CD8-positive, alpha-beta memory T cell (primary cell): ENCODE measurements at regions not wholly inside any gene's neighbourhood (a gene's known extent, or its start where the extent isn't known, plus 50 kb on each side); places are given as distances from the start of the nearest gene placed in this dataset.

Experiments
- CTCF ChIA-PET: fragments of 350-600 bp; sonication (Branson Sonifier 250); formaldehyde crosslinking; loops from one replicate; lab custom pipeline; 2021; ENCODE audit warnings: antibody characterized with exemption; lab: Charles Lee
- POLR2A ChIA-PET: fragments of 350-600 bp; sonication (Branson Sonifier 250); formaldehyde crosslinking; loops from one replicate; lab custom pipeline; 2021; ENCODE audit warnings: antibody characterized with exemption; lab: Charles Lee
- DNase-seq, 5 donors: peaks; one replicate each; pipeline versions ENCODE4 v3.0.0 to v3.0.0-alpha.2; 2020 to 2022; ENCODE audit warnings: mixed read lengths in 1 of 5
- H3K27ac ChIP-seq: one replicate; pipeline ENCODE4 v1.7.0; 2013; ENCODE audit warnings: low read depth, mild to moderate bottlenecking, low read length, moderate library complexity
- H3K27me3 ChIP-seq: 2 replicates; pipeline ENCODE4 v1.7.0; 2013; ENCODE audit warnings: low read length, mild to moderate bottlenecking; ENCODE audit not compliant: insufficient read depth, poor library complexity, severe bottlenecking
- H3K36me3 ChIP-seq: 2 replicates; pipeline ENCODE4 v1.7.0; 2013; ENCODE audit warnings: mild to moderate bottlenecking, low read length, moderate library complexity; ENCODE audit not compliant: insufficient read depth
- H3K4me1 ChIP-seq: 2 replicates; pipeline ENCODE4 v1.7.0; 2013; ENCODE audit warnings: mild to moderate bottlenecking, low read length, moderate library complexity; ENCODE audit not compliant: insufficient read depth
- H3K4me3 ChIP-seq: 2 replicates; pipeline ENCODE4 v1.7.0; 2013; ENCODE audit warnings: mild to moderate bottlenecking, low read length
- H3K9me3 ChIP-seq: 2 replicates; pipeline ENCODE4 v1.7.0; 2013; ENCODE audit warnings: mild to moderate bottlenecking, low read length
- H3K27ac Mint-ChIP-seq, 8 donors: one replicate each; pipeline ENCODE4 v1.8.0; 2020 to 2021; ENCODE audit warnings: mixed read lengths in 8 of 8, mild to moderate bottlenecking in 6 of 8, inconsistent platforms in 3 of 8, moderate library complexity in 3 of 8
- H3K27me3 Mint-ChIP-seq, 2 donors: one replicate each; pipeline ENCODE4 v1.8.0; 2020 to 2021; ENCODE audit warnings: mixed read lengths in 2 of 2, mild to moderate bottlenecking in 1 of 2, moderate library complexity in 1 of 2
- H3K36me3 Mint-ChIP-seq, 3 donors: one replicate each; pipeline ENCODE4 v1.8.0; 2020 to 2021; ENCODE audit warnings: mixed read lengths in 3 of 3, inconsistent platforms in 1 of 3, mild to moderate bottlenecking in 1 of 3
- H3K4me1 Mint-ChIP-seq, 3 donors: one replicate each; pipeline ENCODE4 v1.8.0; 2020 to 2021; ENCODE audit warnings: mixed read lengths in 3 of 3, inconsistent platforms in 1 of 3, mild to moderate bottlenecking in 1 of 3
- H3K4me3 Mint-ChIP-seq, 7 donors: one replicate each; pipeline ENCODE4 v1.8.0; 2020 to 2021; ENCODE audit warnings: mixed read lengths in 7 of 7, mild to moderate bottlenecking in 6 of 7, moderate library complexity in 4 of 7, inconsistent platforms in 2 of 7
- H3K9me3 Mint-ChIP-seq, 5 donors: one replicate each; pipeline ENCODE4 v1.8.0; 2020 to 2022; ENCODE audit warnings: mixed read lengths in 5 of 5, mild to moderate bottlenecking in 3 of 5, moderate library complexity in 2 of 5, inconsistent platforms in 1 of 5

GRCh38 chr2:41881249-41881648 is 166.6 kb upstream of the PKDCC start:
- POLR2A ChIA-PET = interaction anchor here (0.6 kb wide), 1 partner anchor 11 kb away, joined by 3 read pairs; no protein-coding TSS in a partner anchor
- H3K4me3 Mint-ChIP-seq = no peak overlapping the region

GRCh38 chr2:41884718-41885117 is 163.1 kb upstream of the PKDCC start:
- POLR2A ChIA-PET = no interaction called here
- CTCF ChIA-PET = interaction anchor here (0.8 kb wide), 1 partner anchor 805 kb away, joined by 3 read pairs; no protein-coding TSS in a partner anchor
- Histone ChIP-seq H3K36me3 (no peaks in the 10 kb centered on the region), H3K4me3 (no peak overlapping the region), H3K27me3 (no peaks in the 10 kb centered on the region), H3K4me1 (no peaks in the 10 kb centered on the region), H3K27ac (no peak overlapping the region), H3K9me3 (no peaks in the 10 kb centered on the region)
- peak overlapping the region in 4 of 7 donors; percentile 13 to 67 (median 32) for H3K4me3 Mint-ChIP-seq
- H3K4me1 Mint-ChIP-seq = peaks cover 7 to 25% (median 19%) of the 10 kb centered on the region in 3 donors
- peak overlapping the region in 5 of 8 donors; percentile 44 to 84 (median 69) for H3K27ac Mint-ChIP-seq
- H3K9me3 Mint-ChIP-seq = peaks cover 0 to 2% (median 0%) of the 10 kb centered on the region in 5 donors
- DNase-seq = peak in 1 of 5 donors; percentile 38
- peaks cover 12 to 23% of the 10 kb centered on the region in 2 donors for H3K27me3 Mint-ChIP-seq
- H3K36me3 Mint-ChIP-seq = peaks cover 0 to 18% (median 0%) of the 10 kb centered on the region in 3 donors

More at GRCh38 chr2:41881249-41881648, 166.6 kb upstream of the PKDCC start:
- Mint-ChIP-seq H3K27ac (peak overlapping the region in 1 of 8 donors; percentile 15), H3K9me3 (peaks cover 0 to 2% (median 0%) of the 10 kb centered on the region in 5 donors), H3K4me1 (peaks cover 16 to 34% (median 29%) of the 10 kb centered on the region in 3 donors), H3K36me3 (peaks cover 0 to 16% (median 0%) of the 10 kb centered on the region in 3 donors), H3K27me3 (peaks cover 9 to 11% of the 10 kb centered on the region in 2 donors)
- no peak for DNase-seq
- Histone ChIP-seq H3K27me3 (no peaks in the 10 kb centered on the region), H3K4me1 (no peaks in the 10 kb centered on the region), H3K4me3 (no peak overlapping the region), H3K27ac (no peak overlapping the region), H3K9me3 (no peaks in the 10 kb centered on the region), H3K36me3 (no peaks in the 10 kb centered on the region)
- CTCF ChIA-PET = interaction anchor here (3.8 kb wide), 1 partner anchor 12 kb away, joined by 26 read pairs; no protein-coding TSS in a partner anchor

GRCh38 chr2:41886145-41886664 is 161.6 kb upstream of the PKDCC start:
- H3K27me3 Mint-ChIP-seq = peaks cover 12 to 22% of the 10 kb centered on the region in 2 donors
- H3K4me3 ChIP-seq = no peak overlapping the region
- H3K4me3 Mint-ChIP-seq = no peak overlapping the region
- no peaks in the 10 kb centered on the region for H3K9me3 ChIP-seq
- peaks cover 0 to 2% (median 0%) of the 10 kb centered on the region in 5 donors for H3K9me3 Mint-ChIP-seq
- ChIA-PET CTCF (interaction anchor here (1.6 kb wide), 1 partner anchor 17 kb away, joined by 6 read pairs; no protein-coding TSS in a partner anchor), POLR2A (interaction anchor here (0.6 kb wide), 1 partner anchor 329 kb away, joined by 3 read pairs; no protein-coding TSS in a partner anchor)
- no peak for DNase-seq
- no peaks in the 10 kb centered on the region for H3K27me3 ChIP-seq
- peak overlapping the region in 1 of 8 donors; percentile 11 for H3K27ac Mint-ChIP-seq
- H3K4me1 Mint-ChIP-seq = peaks cover 4 to 17% (median 17%) of the 10 kb centered on the region in 3 donors
- H3K36me3 ChIP-seq = no peaks in the 10 kb centered on the region
- H3K27ac ChIP-seq = no peak overlapping the region
- H3K4me1 ChIP-seq = no peaks in the 10 kb centered on the region
- H3K36me3 Mint-ChIP-seq = peaks cover 0 to 10% (median 0%) of the 10 kb centered on the region in 3 donors

- Mint-ChIP-seq H3K4me1 (peaks cover 5 to 17% (median 16%) of the 10 kb centered on the region in 3 donors), H3K4me3 (no peak overlapping the region), H3K27me3 (peaks cover 9 to 23% of the 10 kb centered on the region in 2 donors), H3K27ac (no peak overlapping the region), H3K9me3 (peaks cover 0 to 2% (median 0%) of the 10 kb centered on the region in 5 donors), H3K36me3 (peaks cover 0 to 13% (median 0%) of the 10 kb centered on the region in 3 donors)
- no peak overlapping the region for H3K27ac ChIP-seq
- DNase-seq = no peak
- H3K27me3 ChIP-seq = no peaks in the 10 kb centered on the region
- POLR2A ChIA-PET = no interaction called here
- no peak overlapping the region for H3K4me3 ChIP-seq
- H3K4me1 ChIP-seq = no peaks in the 10 kb centered on the region
- H3K9me3 ChIP-seq = no peaks in the 10 kb centered on the region
- no peaks in the 10 kb centered on the region for H3K36me3 ChIP-seq
- CTCF ChIA-PET = interaction anchor here (1.6 kb wide), 1 partner anchor 17 kb away, joined by 6 read pairs; no protein-coding TSS in a partner anchor
These were observed 161.1 kb upstream of the PKDCC start for GRCh38 chr2:41886757-41887156.

GRCh38 chr2:41890341-41890740 is 157.5 kb upstream of the PKDCC start:
- H3K27ac Mint-ChIP-seq = no peak overlapping the region
- Histone ChIP-seq H3K36me3 (no peaks in the 10 kb centered on the region), H3K27ac (no peak overlapping the region), H3K4me3 (no peak overlapping the region), H3K4me1 (peaks cover 3% of the 10 kb centered on the region), H3K27me3 (no peaks in the 10 kb centered on the region), H3K9me3 (no peaks in the 10 kb centered on the region)
- ChIA-PET CTCF (no interaction called here), POLR2A (no interaction called here)
- peaks cover 25 to 26% (median 25%) of the 10 kb centered on the region in 3 donors for H3K4me1 Mint-ChIP-seq
- no peak for DNase-seq
- H3K4me3 Mint-ChIP-seq = no peak overlapping the region
- peaks cover 0 to 10% (median 0%) of the 10 kb centered on the region in 3 donors for H3K36me3 Mint-ChIP-seq
- H3K9me3 Mint-ChIP-seq = no peaks in the 10 kb centered on the region
- H3K27me3 Mint-ChIP-seq = peaks cover 5 to 23% of the 10 kb centered on the region in 2 donors

- peak overlapping the region in 5 of 8 donors; percentile 3 to 73 (median 27) for H3K27ac Mint-ChIP-seq
- peaks cover 45 to 47% (median 46%) of the 10 kb centered on the region in 3 donors for H3K4me1 Mint-ChIP-seq
- H3K27me3 ChIP-seq = no peaks in the 10 kb centered on the region
- no peaks in the 10 kb centered on the region for H3K9me3 Mint-ChIP-seq
- no peaks in the 10 kb centered on the region for H3K9me3 ChIP-seq
- peaks cover 22% of the 10 kb centered on the region for H3K4me1 ChIP-seq
- no peak for DNase-seq
- H3K27me3 Mint-ChIP-seq = peaks cover 0 to 12% of the 10 kb centered on the region in 2 donors
- peak overlapping the region in 1 of 7 donors; percentile 56 for H3K4me3 Mint-ChIP-seq
- ChIA-PET CTCF (no interaction called here), POLR2A (no interaction called here)
- H3K4me3 ChIP-seq = no peak overlapping the region
- H3K36me3 Mint-ChIP-seq = peaks cover 0 to 10% (median 0%) of the 10 kb centered on the region in 3 donors
- H3K36me3 ChIP-seq = no peaks in the 10 kb centered on the region
- no peak overlapping the region for H3K27ac ChIP-seq
These were observed 155.3 kb upstream of the PKDCC start for GRCh38 chr2:41892476-41892875.

- Mint-ChIP-seq H3K4me1 (peaks cover 55 to 67% (median 59%) of the 10 kb centered on the region in 3 donors), H3K27me3 (peaks cover 0 to 4% of the 10 kb centered on the region in 2 donors), H3K27ac (peak overlapping the region; percentile 26 to 97 (median 80)), H3K4me3 (peak overlapping the region in 2 of 7 donors; percentile 2 to 76), H3K36me3 (peaks cover 0 to 9% (median 0%) of the 10 kb centered on the region in 3 donors), H3K9me3 (no peaks in the 10 kb centered on the region)
- CTCF ChIA-PET = interaction anchor here (0.6 to 5.4 kb wide), 3 partner anchors 24 to 1091 kb away, joined by 3 to 32 read pairs (median 11); no protein-coding TSS in a partner anchor
- no peaks in the 10 kb centered on the region for H3K9me3 ChIP-seq
- peaks cover 27% of the 10 kb centered on the region for H3K4me1 ChIP-seq
- no peak for DNase-seq
- no peak overlapping the region for H3K27ac ChIP-seq
- H3K36me3 ChIP-seq = no peaks in the 10 kb centered on the region
- no peaks in the 10 kb centered on the region for H3K27me3 ChIP-seq
- POLR2A ChIA-PET = no interaction called here
- no peak overlapping the region for H3K4me3 ChIP-seq
These were observed 153.1 kb upstream of the PKDCC start for GRCh38 chr2:41894563-41895333.
